B cell (primary cell): ENCODE measurements at regions not wholly inside any gene's neighbourhood (a gene's known extent, or its start where the extent isn't known, plus 50 kb on each side); places are given as distances from the start of the nearest gene placed in this dataset.
"Not testable (repeated sequence)": the region's sequence is repeated elsewhere in the genome, so short reads cannot be mapped to it uniquely, and the experiment has no call there.

Source experiments
- ATAC-seq: fragments of 200-7000 bp; cut with Tn5 transposase; one replicate; pipeline ENCODE4 v1.10.0; 2021; ENCODE audit warnings: low read depth, mild to moderate bottlenecking, moderate number of reproducible peaks, moderate library complexity
- CTCF ChIA-PET: fragments of 350-600 bp; sonication (Branson Sonifier 250); formaldehyde crosslinking; loops from one replicate; lab custom pipeline; 2021; ENCODE audit warnings: antibody characterized with exemption, inconsistent platforms; lab: Charles Lee
- POLR2A ChIA-PET: fragments of 350-600 bp; sonication (Branson Sonifier 250); formaldehyde crosslinking; loops from one replicate; lab custom pipeline; 2021; ENCODE audit warnings: antibody characterized with exemption; lab: Charles Lee
- DNase-seq: peaks from one replicate; pipeline ENCODE4 v3.0.0; 2013
- H2AFZ ChIP-seq: 2 replicates; pipeline ENCODE4 v1.6.1; 2012; ENCODE audit warnings: mild to moderate bottlenecking, low read depth, low read length; ENCODE audit not compliant: insufficient read depth, poor library complexity, severe bottlenecking
- H3K27ac ChIP-seq, 2 donors: 1 replicate in 1 of 2; 2 replicates in 1 of 2; pipeline ENCODE4 v1.5.1; 2012 to 2013; ENCODE audit warnings: low read length in 2 of 2, mild to moderate bottlenecking in 2 of 2, moderate library complexity in 1 of 2
- H3K27me3 ChIP-seq, 4 experiments: fragments of 200-600 bp in 1 of 4; sonication (generic) in 1 of 4; replicated peaks in 1 of 4; 1 replicate in 2 of 4; 2 replicates in 2 of 4; pipeline versions ENCODE4 v1.6.1 to v1.7.0; 2013 to 2016; ENCODE audit warnings: low read length in 3 of 4, mild to moderate bottlenecking in 2 of 4, mixed read lengths in 1 of 4, moderate library complexity in 1 of 4; ENCODE audit not compliant: insufficient read depth in 4 of 4, control insufficient read depth in 3 of 4; ENCODE audit errors: control extremely low read depth in 1 of 4
- H3K36me3 ChIP-seq, 2 experiments: replicated peaks in 1 of 2; 1 replicate in 1 of 2; 2 replicates in 1 of 2; pipeline versions ENCODE4 v1.6.1 to v1.7.1; 2013; ENCODE audit warnings: low read length in 1 of 2; ENCODE audit not compliant: insufficient read depth in 2 of 2, control insufficient read depth in 1 of 2; ENCODE audit errors: control extremely low read depth in 1 of 2, extremely low read depth in 1 of 2
- H3K4me1 ChIP-seq, 2 donors: fragments of 200-600 bp in 1 of 2; sonication (generic) in 1 of 2; 1 replicate in 1 of 2; 2 replicates in 1 of 2; pipeline versions ENCODE4 v1.5.1 to v1.6.1; 2013 to 2017; ENCODE audit warnings: low read length in 2 of 2; ENCODE audit not compliant: control insufficient read depth in 2 of 2, insufficient read depth in 2 of 2
- H3K4me2 ChIP-seq: replicated peaks from 2 replicates; pipeline ENCODE3; 2012; ENCODE audit warnings: mild to moderate bottlenecking, low read depth, low read length; ENCODE audit not compliant: poor library complexity, severe bottlenecking
- H3K4me3 ChIP-seq, 5 experiments: fragments of 200-600 bp in 1 of 5; sonication (generic) in 1 of 5; 1 replicate in 3 of 5; 2 replicates in 2 of 5; pipeline versions ENCODE4 v1.5.1 to v1.7.0; 2011 to 2016; ENCODE audit warnings: low read length in 4 of 5, mild to moderate bottlenecking in 4 of 5, low read depth in 2 of 5, control low read depth in 1 of 5, moderate library complexity in 1 of 5; ENCODE audit not compliant: insufficient read depth in 1 of 5; ENCODE audit errors: control extremely low read depth in 1 of 5, extremely low read depth in 1 of 5
- H3K79me2 ChIP-seq: fragments of 200-600 bp; sonication (generic); one replicate; pipeline ENCODE4 v1.6.0; 2016; ENCODE audit warnings: low read length; ENCODE audit not compliant: control insufficient read depth, insufficient read depth
- H3K9ac ChIP-seq: fragments of 200-600 bp; sonication (generic); 2 replicates; pipeline ENCODE4 v1.6.1; 2017; ENCODE audit warnings: mild to moderate bottlenecking, low read length, moderate library complexity
- H3K9me3 ChIP-seq, 3 donors: one replicate each; pipeline versions ENCODE4 v1.6.1 to v1.7.1; 2013; ENCODE audit warnings: low read length in 2 of 3; ENCODE audit not compliant: control insufficient read depth in 2 of 3, insufficient read depth in 1 of 3; ENCODE audit errors: control extremely low read depth in 1 of 3
- H4K20me1 ChIP-seq: 2 replicates; pipeline ENCODE4 v1.6.0; 2012; ENCODE audit warnings: mild to moderate bottlenecking, low read length; ENCODE audit not compliant: insufficient read depth, control insufficient read depth, poor library complexity, severe bottlenecking
- H3K27ac Mint-ChIP-seq: one replicate; pipeline ENCODE4 v1.8.0; 2021; ENCODE audit warnings: mixed read lengths
- H3K27me3 Mint-ChIP-seq: one replicate; pipeline ENCODE4 v1.8.0; 2021; ENCODE audit warnings: mixed read lengths
- H3K4me1 Mint-ChIP-seq: one replicate; pipeline ENCODE4 v1.8.0; 2021; ENCODE audit warnings: mixed read lengths
- H3K4me3 Mint-ChIP-seq: one replicate; pipeline ENCODE4 v1.8.0; 2021; ENCODE audit warnings: mixed read lengths
- H3K9me3 Mint-ChIP-seq: one replicate; pipeline ENCODE4 v1.8.0; 2022; ENCODE audit warnings: mixed read lengths; ENCODE audit not compliant: insufficient read depth
- EZH2 ChIP-seq: IDR thresholded peaks from 2 replicates; pipeline ENCODE4 v1.6.1; 2012; ENCODE audit warnings: borderline replicate concordance, low read depth, mild to moderate bottlenecking, moderate library complexity, low read length; ENCODE audit not compliant: insufficient read depth, poor library complexity, severe bottlenecking
- WGBS: methylation state at CpG from one replicate; pipeline ENCODE4 v1.1.5; 2013; ENCODE audit warnings: missing lambda C conversion rate; ENCODE audit not compliant: insufficient coverage; 5-methylcytosine and 5-hydroxymethylcytosine counted together
- intact Hi-C: fragments of 100-400 bp; cut with micrococcal nuclease; formaldehyde crosslinking; loops from one replicate; pipeline ENCODE4 v1.10.0; 2022
- TF ChIP-seq, protein P1 (sequence below): fragments of 200-600 bp; IDR thresholded peaks from one replicate; pipeline ENCODE4 v1.8.0; 2022; ENCODE audit warnings: antibody characterized with exemption, mild to moderate bottlenecking

DNA sequence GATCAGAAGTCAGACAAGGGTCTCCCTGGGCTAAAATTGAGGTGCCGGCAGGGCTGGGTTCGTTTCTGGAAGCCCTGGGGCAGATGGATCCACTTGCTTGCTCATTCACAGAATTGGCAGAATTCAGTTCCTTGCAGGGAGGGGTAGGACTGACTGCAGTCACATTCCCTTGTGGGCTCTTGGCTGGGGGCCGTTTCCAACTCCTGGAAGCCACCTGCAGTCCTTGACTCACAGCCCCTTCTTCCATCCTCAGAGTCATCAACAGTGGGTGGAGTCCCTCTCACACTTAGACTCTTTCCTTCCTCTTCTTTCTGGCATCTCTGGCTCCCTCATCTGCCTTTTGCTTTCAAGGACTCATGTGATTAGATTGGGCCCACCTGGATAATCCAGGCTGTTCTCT lies 54.6 kb upstream of the NANOS1 start:
- peaks cover 0 to 5% (median 5%) of the 10 kb centered on the region in 3 donors for H3K9me3 ChIP-seq
- TF ChIP-seq, protein P1, sequence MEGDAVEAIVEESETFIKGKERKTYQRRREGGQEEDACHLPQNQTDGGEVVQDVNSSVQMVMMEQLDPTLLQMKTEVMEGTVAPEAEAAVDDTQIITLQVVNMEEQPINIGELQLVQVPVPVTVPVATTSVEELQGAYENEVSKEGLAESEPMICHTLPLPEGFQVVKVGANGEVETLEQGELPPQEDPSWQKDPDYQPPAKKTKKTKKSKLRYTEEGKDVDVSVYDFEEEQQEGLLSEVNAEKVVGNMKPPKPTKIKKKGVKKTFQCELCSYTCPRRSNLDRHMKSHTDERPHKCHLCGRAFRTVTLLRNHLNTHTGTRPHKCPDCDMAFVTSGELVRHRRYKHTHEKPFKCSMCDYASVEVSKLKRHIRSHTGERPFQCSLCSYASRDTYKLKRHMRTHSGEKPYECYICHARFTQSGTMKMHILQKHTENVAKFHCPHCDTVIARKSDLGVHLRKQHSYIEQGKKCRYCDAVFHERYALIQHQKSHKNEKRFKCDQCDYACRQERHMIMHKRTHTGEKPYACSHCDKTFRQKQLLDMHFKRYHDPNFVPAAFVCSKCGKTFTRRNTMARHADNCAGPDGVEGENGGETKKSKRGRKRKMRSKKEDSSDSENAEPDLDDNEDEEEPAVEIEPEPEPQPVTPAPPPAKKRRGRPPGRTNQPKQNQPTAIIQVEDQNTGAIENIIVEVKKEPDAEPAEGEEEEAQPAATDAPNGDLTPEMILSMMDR: no peak
- TF ChIP-seq EZH2: no peak
- no peak overlapping the region for H3K27ac ChIP-seq
- ATAC-seq (no peak), DNase-seq (no peak)
- no peak overlapping the region for H2AFZ ChIP-seq
- intact Hi-C loops: no loop called here
- ChIA-PET POLR2A (no interaction called here), CTCF (no interaction called here)
- peaks cover 8% of the 10 kb centered on the region for H3K9me3 Mint-ChIP-seq
- H3K4me3 ChIP-seq: no peak overlapping the region
- no peaks in the 10 kb centered on the region for H3K4me1 Mint-ChIP-seq
- H3K27ac Mint-ChIP-seq: no peak overlapping the region
- peaks cover 32% of the 10 kb centered on the region for H3K27me3 Mint-ChIP-seq
- H3K36me3 ChIP-seq: no peaks in the 10 kb centered on the region
- no peaks in the 10 kb centered on the region for H3K4me1 ChIP-seq
- H4K20me1 ChIP-seq: no peaks in the 10 kb centered on the region
- no peaks in the 10 kb centered on the region for H3K79me2 ChIP-seq
- WGBS: 76% methylated on average over 3 of the region's 3 CpGs
- no peak overlapping the region for H3K4me2 ChIP-seq
- peaks cover 0 to 3% (median 0%) of the 10 kb centered on the region in 4 experiments for H3K27me3 ChIP-seq
- no peak overlapping the region for H3K4me3 Mint-ChIP-seq
- no peak overlapping the region for H3K9ac ChIP-seq

DNA sequence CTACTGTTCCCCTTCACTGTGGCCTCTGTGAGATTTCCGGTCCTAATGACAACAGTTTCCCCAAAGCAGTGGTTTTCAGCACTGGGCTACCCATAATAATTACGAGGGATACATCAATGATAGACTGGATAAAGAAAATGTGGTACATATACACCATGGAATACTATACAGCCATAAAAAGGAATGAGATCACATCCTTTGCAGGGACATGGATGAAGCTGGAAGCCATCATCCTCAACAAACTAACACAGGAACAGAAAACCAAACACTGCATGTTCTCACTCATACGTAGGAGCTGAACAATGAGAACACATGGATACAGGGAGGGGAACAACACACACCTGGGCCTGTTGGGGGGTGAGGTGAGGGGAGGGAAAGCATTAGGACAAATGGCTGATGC lies 53.3 kb upstream of the NANOS1 start:
- H3K27me3 ChIP-seq, POLR2A ChIA-PET, H3K27ac ChIP-seq, H3K4me1 Mint-ChIP-seq, DNase-seq, H3K4me2 ChIP-seq, CTCF ChIA-PET, H3K4me3 Mint-ChIP-seq, H3K36me3 ChIP-seq, H3K27ac Mint-ChIP-seq, H3K4me1 ChIP-seq, H3K9ac ChIP-seq, H3K9me3 ChIP-seq, H4K20me1 ChIP-seq, intact Hi-C loops, ATAC-seq, H3K4me3 ChIP-seq, H2AFZ ChIP-seq, H3K79me2 ChIP-seq, H3K9me3 Mint-ChIP-seq: not testable (repeated sequence)
- no CpG with 5 or more reads among the region's 3 CpGs for WGBS
- peaks cover 30% of the 10 kb centered on the region for H3K27me3 Mint-ChIP-seq
